ENCODE measurements at regions not wholly inside any gene's neighbourhood (a gene's known extent, or its start where the extent isn't known, plus 50 kb on each side); places are given as distances from the start of the nearest gene placed in this dataset.
A peak's percentile ranks its signal among the peaks of the same experiment; 100 is the strongest.

DNA sequence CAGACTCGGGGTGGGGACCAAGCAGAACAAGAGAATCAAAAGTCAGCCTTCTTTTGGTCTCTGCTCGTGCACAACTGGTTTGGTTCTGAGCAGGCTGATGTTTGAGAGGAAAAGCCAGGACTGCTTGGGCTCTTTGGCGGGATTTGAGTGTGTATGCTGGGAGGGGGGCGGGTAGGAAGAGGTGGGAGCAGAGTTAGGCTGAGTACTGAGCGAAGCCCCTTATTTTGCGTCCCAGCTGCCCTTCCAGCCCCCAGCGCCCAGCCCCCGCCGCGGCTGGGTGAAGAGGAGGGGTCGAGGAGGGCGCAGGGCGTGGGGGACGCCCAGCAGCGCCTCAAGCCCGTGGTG is 153.5 kb upstream of the GOLIM4 start:
- Histone ChIP-seq H3K9me3 (no peaks in the 10 kb centered on the region), H3K4me3 (no peak overlapping the region), H3K36me3 (ENCODE audit: low read depth) (no peaks in the 10 kb centered on the region), H3K4me1 (ENCODE audit: low read depth) (peaks cover 24% of the 10 kb centered on the region)
- ATAC-seq (no peak), DNase-seq (no peak)
- TF ChIP-seq, protein P1, sequence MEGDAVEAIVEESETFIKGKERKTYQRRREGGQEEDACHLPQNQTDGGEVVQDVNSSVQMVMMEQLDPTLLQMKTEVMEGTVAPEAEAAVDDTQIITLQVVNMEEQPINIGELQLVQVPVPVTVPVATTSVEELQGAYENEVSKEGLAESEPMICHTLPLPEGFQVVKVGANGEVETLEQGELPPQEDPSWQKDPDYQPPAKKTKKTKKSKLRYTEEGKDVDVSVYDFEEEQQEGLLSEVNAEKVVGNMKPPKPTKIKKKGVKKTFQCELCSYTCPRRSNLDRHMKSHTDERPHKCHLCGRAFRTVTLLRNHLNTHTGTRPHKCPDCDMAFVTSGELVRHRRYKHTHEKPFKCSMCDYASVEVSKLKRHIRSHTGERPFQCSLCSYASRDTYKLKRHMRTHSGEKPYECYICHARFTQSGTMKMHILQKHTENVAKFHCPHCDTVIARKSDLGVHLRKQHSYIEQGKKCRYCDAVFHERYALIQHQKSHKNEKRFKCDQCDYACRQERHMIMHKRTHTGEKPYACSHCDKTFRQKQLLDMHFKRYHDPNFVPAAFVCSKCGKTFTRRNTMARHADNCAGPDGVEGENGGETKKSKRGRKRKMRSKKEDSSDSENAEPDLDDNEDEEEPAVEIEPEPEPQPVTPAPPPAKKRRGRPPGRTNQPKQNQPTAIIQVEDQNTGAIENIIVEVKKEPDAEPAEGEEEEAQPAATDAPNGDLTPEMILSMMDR (IDR thresholded peaks at IDR 0.05) = no peak
- intact Hi-C loops (cut with DNase I, micrococcal nuclease) = no loop called here

DNA sequence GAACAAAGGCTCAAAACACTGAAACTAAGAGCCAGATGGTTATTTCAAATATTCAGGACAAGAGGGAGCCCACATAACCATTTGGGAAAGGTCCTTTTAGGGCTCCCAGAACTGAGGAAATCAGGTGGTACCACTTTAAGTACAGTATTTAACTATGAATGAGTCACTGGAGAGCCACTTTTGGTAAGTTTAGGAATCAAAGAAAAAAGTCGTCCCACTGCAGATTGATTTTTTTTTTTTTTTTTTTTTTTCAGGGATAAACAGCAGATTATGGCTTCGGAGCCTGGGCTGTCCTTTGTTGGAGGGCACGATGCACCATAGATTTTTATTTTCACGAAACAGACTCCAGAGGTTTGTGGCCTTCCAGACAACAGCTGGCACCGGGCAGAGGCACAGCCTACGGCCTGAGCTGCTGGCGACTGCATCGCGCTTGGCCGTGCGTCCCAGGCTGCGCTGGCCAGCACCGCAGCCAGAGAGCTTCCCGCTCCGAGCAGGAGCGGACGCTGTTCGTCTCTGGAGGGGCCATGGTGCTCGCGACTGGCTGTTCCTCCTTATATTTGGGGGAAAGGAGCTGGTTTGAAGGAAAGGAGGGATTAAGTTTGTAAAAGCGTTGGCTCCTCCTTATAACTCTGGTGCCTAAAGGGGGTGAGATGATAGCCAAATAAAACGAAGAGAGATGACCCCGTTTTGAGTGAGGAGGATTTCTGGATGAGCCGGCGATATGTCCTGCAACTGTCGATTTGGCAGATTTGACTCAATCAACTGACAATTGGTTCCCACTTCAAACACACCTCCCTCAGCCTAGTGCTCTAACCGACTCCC is 152.9 kb upstream of the GOLIM4 start:
- ATAC-seq = peak; percentile 52
- DNase-seq = peak in 2 of 3 donors; percentile 5 to 30
- Histone ChIP-seq H3K4me1 (ENCODE audit: low read depth) (peaks cover 24% of the 10 kb centered on the region), H3K9me3 (no peaks in the 10 kb centered on the region), H3K4me3 (no peak overlapping the region), H3K36me3 (ENCODE audit: low read depth) (no peaks in the 10 kb centered on the region)
- TF ChIP-seq, protein P1 (IDR thresholded peaks at IDR 0.05) = no peak
- intact Hi-C loops (cut with DNase I, micrococcal nuclease) = no loop called here

DNA sequence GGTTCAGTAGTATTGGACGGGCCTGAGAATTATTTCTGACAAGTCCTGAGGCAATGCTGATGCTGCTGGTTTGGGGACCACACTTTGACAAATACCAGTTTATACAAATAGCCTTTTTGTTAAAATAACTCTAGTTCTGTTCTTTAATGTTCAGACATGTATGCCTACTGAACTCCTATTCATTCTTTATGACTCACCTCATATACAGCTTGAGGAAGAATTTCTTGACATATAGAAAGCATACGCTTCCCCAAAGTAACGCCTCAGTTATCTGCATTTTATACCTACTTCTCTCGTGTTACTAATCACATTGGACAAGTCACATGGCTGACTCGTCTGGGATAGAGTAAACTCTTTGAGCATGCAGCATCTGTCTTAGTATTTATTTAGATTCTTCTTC is 145.4 kb upstream of the GOLIM4 start:
- no peak for ATAC-seq
- Histone ChIP-seq H3K36me3 (ENCODE audit: low read depth) (no peaks in the 10 kb centered on the region), H3K4me3 (no peak overlapping the region), H3K4me1 (ENCODE audit: low read depth) (no peaks in the 10 kb centered on the region), H3K9me3 (no peaks in the 10 kb centered on the region)
- TF ChIP-seq, protein P1 (IDR thresholded peaks at IDR 0.05) = no peak
- no peak for DNase-seq
- intact Hi-C loops (cut with DNase I, micrococcal nuclease) = no loop called here

DNA sequence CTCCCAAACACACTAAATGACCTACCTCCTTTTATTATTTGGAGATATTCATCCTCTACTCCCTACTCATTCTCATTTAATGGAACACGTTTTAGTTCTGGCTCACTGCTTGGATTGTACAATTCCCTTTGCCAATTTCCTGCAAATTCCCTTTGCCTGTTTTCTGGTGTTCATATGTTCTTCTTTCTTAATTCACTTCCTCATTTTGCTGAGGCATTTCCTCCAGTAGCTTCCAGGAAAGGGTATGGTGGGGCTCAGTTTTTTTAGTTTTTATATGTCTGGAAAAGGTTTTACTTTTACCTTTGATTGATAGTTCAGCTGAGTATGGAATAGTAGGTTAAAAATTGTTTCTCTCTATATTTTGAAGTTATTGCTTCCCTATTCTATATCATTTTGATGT is 143.6 kb upstream of the GOLIM4 start:
- H3K9me3 ChIP-seq = no peaks in the 10 kb centered on the region
- H3K4me1 ChIP-seq (ENCODE audit: low read depth) = no peaks in the 10 kb centered on the region
- no peak overlapping the region for H3K4me3 ChIP-seq
- ATAC-seq (no peak), DNase-seq (no peak)
- TF ChIP-seq, protein P1 (IDR thresholded peaks at IDR 0.05) = no peak
- intact Hi-C loops (cut with DNase I, micrococcal nuclease) = no loop called here
- H3K36me3 ChIP-seq (ENCODE audit: low read depth) = no peaks in the 10 kb centered on the region

DNA sequence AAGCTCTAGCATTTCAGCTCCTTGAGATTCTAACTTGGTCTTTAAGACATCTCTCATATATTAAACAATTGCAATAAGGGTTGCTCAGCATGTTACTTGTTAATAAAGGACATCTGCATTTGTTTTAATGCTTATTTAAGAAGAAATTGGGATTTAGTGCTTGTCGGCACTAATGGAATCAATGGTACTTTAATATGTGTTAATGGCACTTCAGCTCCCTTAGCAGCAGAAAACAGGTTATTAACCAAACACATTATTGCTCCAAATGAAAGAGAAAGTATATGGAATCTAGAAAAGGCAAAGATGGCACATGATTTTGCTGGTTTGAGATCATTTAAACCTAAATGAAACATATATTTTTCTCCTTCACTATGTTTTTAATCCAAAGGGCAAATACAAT is 137.3 kb upstream of the GOLIM4 start:
- Histone ChIP-seq H3K4me1 (ENCODE audit: low read depth) (no peaks in the 10 kb centered on the region), H3K36me3 (ENCODE audit: low read depth) (no peaks in the 10 kb centered on the region), H3K9me3 (no peaks in the 10 kb centered on the region), H3K4me3 (no peak overlapping the region)
- intact Hi-C loops (cut with DNase I, micrococcal nuclease) = no loop called here
- DNase-seq (no peak), ATAC-seq (no peak)
- TF ChIP-seq, protein P1 (IDR thresholded peaks at IDR 0.05) = no peak
